NCI-H460 (cell line): ENCODE measurements at regions not wholly inside any gene's neighbourhood (a gene's known extent, or its start where the extent isn't known, plus 50 kb on each side); places are given as distances from the start of the nearest gene placed in this dataset.

Source experiments
- DNase-seq: peaks from one replicate; pipeline ENCODE4 v3.0.0-alpha.2; 2016; ENCODE audit warnings: low read depth; ENCODE audit errors: extremely low read depth

DNA sequence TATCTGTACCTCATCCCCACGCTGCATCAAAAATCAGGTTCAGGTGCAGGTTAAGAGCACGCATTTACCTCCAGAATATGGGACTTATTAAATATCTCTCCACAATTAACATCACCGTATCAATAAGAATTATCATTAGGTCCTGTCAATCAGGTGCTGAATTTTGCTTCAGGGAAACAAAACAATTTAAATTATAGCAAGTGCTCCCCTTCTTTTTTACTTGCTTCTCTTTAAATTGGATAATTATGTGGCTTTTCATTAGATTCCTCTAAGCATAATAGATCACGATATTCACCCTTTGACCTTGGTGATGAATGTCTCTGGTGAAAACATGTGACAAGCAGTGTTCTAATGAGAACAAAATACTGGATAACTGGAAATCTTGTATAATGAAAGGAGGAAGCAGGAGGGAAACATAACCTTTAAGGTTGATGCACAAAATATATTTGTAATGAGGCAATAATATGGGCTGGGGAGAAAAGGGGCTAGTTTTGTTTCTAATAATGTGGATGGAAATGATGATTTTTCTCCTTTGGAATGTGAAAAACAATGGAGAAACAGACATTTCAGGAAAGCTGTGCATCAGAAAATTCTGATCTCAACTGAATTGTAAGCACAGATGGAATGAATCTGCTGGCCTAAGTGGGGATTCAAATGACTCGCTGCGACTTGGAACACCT is 166.9 kb downstream of the SNX10 start:
- DNase-seq, result no peak

DNA sequence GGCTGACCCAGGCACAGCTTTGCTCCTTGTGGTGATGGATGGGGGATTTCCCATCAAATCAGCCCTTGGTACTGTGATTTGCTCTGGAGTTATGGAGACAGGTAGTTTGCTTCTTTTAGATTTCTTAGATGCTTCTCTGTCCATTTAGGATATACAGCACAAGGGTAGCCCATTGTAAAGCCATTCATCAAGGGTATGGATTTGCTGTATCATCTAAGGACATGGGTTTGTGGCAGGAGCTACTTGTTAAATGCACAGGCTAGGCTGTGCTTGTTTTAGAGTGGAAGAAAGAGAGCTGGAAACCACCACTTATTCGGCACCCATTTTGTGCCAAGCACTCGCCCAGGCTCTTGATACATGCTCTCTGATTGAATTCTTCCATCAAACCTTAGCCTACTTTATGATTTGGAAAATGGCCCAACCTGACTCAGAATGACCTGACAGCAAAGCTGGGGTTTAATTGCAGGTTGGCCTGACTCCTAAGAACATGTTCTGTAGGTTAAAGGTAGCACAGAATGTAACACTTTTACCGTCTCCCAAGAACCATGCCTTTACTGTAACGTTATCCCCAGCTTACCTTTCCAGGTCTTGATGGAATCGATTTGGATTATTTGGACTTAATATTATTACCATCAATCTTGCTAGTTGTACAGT is 168.0 kb downstream of the SNX10 start:
- DNase-seq, result no peak

DNA sequence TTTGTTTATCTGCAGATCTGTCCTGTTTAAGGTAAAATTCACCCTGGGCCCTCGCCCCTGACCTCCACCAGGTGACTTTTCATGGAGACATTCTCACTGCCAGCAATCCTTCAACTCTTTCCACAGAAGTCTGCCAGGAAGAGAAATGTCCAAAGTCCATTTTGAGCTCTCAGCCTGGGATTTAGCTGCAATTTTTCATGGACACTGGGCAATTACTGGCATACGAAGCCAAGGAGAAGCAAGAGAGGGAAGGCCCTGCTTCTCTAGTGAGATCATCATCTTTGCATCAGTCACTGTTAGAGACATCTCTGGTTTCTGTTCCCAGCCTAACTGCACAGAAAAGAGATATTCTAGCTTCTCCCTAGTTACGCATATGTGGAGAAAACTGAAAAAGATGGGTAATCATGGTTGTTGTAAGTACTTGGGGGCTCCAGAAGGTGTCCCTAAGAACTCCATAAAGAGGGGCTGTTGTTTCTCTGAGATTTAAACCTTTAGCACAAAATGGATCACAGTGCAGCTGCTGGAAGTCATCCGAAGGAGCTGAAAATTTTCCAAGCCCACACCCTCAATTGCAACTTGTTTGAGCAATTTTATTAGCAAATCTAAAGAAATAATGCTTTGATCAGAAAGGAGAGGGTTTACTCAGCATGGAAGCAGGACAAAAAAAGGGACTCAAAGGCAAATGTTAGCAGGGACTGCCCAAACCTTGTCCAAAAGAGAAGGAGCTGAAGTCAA is 168.9 kb downstream of the SNX10 start:
- DNase-seq, result no peak

DNA sequence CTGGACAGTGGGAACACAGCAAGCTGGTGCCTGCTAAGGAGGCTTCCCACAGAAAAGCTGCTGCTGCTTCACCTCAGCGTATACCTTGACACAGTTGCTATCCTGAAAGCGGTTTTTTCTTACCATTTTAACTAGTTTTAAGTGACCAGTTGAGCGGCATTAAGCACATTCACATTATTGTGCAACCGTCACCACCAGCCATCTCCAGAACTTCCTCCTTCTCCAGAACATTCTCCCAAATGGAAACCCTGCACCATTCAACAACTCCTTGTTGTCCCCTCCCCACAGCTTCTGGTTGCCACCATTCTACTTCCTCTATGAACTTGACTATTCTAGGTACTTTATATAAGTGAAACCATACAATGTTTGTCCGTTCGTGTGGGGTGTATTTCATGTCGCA is 169.9 kb downstream of the SNX10 start:
- DNase-seq, result no peak

GRCh38 chr7:26466007-26466406 is 174.3 kb downstream of the SNX10 start:
- DNase-seq, result no peak

- no peak for DNase-seq
These were observed 175.4 kb downstream of the SNX10 start for GRCh38 chr7:26467104-26467503.

GRCh38 chr7:26467541-26467940 is 175.9 kb downstream of the SNX10 start:
- DNase-seq, result no peak

- no peak for DNase-seq
These were observed 177.0 kb downstream of the SNX10 start for GRCh38 chr7:26468625-26469024.

GRCh38 chr7:26469188-26469587 is 177.5 kb downstream of the SNX10 start:
- no peak for DNase-seq

DNA sequence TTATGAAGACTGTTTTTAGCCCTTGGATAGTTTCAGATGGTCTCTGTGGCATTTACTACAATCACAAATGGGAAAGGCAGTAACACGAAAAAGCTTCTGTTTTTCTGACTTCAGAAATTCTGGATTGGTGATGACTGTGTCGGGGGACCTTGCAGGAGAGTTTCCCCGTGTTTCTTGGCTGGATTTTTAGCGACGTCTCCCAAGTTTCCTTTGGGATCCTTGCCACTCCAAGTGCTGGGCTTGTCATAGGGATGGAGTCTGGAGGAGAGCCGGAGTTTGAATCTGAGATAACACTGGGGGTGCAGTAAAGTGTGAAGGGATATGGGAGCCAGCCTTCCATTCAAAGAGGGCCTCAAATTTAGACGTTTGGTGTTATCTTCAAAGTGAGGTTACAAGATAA is 179.0 kb downstream of the SNX10 start:
- no peak for DNase-seq

DNA sequence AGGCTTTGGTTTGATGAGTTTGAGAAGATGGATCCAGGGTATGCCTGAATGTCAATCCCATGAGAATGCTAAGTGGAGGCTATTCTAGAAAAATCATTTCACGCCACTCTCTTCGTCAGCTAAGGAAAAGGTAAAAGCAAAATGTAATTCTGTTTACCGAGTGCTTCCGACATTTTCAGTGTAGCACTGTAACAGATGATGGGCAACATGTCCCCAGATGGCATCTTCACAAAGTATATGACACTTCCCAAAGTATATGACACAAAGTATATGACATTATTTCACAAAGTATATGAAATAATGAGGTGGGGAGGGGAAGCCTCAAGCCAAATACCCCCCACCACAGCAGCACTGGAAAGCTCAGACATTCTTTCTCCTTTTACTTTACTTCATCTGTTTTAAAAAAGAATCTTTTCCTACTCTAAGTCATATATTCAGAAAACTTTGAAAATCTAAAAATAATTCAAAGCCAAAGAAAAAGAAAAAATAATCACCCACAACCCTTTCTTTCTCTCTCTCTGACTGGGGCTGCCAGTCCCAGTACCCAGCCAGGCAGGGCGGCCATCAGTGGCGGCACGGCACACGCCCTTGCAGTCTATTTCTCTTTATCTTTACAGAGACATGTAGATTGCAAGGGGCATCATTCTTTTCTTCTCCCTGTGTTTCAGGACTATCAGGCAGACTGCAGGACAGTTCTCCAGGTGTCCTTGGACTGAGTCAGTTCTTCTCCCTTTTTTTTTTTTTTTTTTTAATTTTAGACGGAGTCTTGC is 179.8 kb downstream of the SNX10 start:
- DNase-seq, result no peak

GRCh38 chr7:26472971-26473370 is 181.3 kb downstream of the SNX10 start:
- DNase-seq, result no peak

DNA sequence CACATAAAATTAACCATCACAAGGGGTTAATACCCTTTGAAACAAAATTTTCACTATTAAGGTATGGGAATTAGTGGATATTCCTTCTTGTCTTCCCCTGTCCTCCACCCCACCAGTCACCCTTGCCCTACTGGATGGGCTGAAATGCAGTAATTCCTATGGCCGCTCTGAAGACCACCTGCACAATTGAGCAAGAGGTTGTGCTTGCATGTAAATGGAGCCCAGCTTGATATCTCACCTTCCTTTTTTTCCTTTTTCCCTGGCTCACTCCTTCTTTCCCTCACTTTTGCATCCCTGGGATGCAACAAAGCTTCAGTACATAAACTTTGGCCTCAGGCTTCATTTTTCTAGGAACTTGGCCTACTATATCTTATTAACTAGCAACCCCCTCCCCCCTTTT is 184.6 kb downstream of the SNX10 start:
- no peak for DNase-seq

DNA sequence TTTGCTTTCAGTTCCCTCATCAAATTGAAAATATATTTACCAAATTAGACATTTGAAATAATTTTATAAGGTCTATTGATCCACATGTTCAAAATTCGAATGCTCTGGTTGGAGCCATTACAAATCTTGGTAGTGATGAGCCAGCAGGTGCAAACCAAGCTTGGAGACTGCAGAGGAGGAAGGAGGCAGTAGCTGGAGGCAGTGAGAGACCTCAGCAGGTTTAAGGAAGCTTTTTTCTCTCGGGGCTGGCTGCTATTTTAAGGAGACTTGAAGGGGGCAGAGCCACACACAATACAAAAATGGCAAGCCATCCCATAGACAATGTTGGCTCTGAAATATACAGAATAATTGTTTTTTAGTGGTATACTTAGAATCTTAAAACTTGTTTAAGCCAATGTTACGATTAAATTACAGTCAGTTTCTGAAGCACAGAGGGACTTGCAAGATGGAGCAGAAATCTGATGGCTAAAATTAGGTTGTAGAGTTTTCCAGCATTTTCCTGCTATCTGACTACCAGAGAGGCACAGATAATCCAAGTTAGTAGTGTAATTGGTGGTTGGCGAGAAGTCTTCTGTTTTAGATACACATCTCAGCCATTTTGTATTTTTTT is 185.8 kb downstream of the SNX10 start:
- DNase-seq, result no peak

- DNase-seq, result no peak
These were observed 186.9 kb downstream of the SNX10 start for GRCh38 chr7:26478550-26478949.

DNA sequence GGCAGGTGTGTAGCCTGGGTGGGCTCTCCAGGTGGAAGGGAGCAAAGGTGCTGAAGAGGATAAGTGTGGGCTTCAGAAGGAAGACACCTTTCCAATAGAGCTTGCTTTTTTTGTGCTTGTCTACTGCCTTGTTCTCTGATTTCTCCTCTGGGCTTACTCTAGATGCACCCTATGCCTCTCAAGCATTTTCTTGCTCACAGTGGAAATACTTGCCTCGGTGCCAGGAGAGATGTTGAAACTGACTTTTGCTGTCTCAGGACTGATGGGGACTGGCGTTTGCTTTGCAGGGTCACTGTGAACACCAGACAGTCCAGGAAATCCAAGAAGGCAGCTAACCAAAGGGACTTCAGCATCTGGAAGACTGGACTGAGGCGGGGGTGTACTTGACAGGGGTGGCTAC is 187.9 kb downstream of the SNX10 start:
- no peak for DNase-seq

- no peak for DNase-seq
These were observed 188.5 kb downstream of the SNX10 start for GRCh38 chr7:26480156-26480555.

DNA sequence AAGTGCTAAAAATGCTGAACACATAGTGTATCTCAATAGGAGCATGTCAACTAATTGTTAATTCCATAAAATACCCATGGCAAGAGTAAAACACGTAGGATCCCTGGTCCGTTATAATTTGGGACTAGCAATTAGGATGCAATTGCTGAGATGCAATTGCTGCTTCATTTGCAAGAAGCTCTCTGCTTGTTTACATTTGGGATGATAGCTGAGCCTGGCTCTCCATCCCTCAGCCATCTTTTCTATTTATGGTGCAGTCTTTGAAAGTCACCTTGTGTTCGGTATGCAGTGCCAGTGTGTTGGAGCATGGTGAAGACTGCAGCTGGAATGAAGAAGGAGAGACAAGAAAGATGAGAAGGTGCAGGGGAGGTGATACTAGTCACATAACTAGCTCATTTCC is 191.3 kb downstream of the SNX10 start:
- no peak for DNase-seq

GRCh38 chr7:26483843-26484242 is 192.2 kb downstream of the SNX10 start:
- no peak for DNase-seq

- DNase-seq, result no peak
These were observed 193.8 kb downstream of the SNX10 start for GRCh38 chr7:26485367-26485934.

DNA sequence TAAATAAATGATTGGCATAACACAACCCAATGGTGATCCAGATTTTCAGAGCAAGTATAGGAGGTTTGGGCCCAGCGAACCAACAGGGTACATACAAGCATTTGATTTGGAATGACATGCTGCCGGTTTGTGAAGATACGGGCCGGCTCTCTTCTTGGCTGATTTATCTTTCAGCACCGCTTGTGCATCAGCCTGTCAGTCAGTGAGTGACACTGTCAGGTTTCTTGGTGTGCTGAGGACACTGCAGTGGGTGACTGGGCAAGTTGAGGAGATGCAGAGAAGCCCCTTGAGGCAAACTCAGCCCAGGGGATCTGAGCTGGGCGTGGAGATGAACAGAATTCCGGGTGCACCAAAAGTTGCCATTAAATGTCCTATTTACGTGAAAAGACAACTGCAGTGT is 194.5 kb downstream of the SNX10 start:
- no peak for DNase-seq
